ENCODE measurements at regions not wholly inside any gene's neighbourhood (a gene's known extent, or its start where the extent isn't known, plus 50 kb on each side); places are given as distances from the start of the nearest gene placed in this dataset.
"Not testable (repeated sequence)": the region's sequence is repeated elsewhere in the genome, so short reads cannot be mapped to it uniquely, and the experiment has no call there.

GRCh38 chr5:74396913-74397622 lies 243.5 kb downstream of the ENC1 start:
- no peak for DNase-seq

DNA sequence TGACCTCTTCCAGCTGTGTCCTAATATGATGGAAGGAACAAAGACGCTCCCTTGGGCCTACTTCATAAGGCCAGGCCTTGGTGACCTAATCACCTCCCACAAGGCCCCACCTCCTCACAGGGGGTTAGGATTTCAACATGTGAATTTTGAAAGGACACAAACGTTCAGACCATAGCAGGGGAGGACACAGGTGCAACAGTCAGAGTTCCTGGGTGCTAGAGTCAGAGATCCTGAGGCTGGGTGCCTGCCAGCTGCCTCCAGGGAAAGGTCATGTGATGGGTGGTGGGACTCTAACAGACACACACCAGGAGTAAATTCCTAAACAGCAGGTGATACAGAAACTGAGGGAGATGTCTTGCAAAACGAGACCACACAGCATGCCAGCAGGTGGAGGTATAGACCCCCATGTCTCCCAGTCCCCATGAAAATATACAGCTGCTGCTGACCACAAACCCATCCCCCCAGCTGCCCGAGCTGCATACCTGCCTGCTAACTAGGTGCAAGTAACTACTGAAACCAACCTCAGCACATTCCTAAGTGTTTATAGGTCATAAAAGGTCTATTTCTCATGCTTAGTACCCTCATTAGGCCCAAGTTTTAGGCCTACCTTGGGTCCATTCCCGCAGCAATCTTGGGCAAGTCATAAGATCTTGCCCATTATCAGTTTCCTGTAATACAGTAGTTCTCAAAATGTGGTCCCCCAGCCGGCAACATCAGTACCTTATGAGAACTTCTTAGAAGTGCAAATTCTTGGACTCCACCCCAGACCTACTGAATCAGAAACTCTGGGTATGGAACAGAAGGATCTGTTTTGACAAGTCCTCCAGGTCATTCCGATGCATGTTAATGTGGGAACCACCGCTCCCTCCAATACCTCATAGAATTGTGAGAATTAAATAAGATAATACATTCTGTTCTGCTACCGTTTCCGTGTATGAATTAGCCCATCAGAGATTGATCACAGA lies 245.3 kb downstream of the ENC1 start:
- no peak for DNase-seq

DNA sequence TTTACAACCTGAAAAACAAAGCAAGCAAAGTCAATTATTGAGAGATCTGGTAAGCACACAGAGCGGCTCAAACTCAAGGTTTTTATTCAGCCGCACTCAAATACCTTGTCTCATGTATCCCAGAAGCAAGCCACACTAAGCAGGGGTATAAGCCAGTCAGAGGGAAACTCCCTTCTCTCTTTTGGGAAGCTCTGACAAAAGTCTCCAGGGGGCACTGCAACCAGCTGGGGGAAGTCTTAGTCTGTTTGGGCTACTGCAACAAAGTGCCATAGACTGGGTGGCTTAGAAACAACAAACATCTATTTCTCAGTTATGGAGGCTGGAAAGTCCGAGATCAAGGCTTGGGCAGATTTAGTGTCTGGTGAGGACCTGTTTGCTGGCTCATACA lies 246.0 kb downstream of the ENC1 start:
- DNase-seq = no peak

- no peak for DNase-seq
These were observed 246.6 kb downstream of the ENC1 start for GRCh38 chr5:74393943-74394342.

GRCh38 chr5:74392711-74393351 lies 247.7 kb downstream of the ENC1 start:
- DNase-seq = no peak

DNA sequence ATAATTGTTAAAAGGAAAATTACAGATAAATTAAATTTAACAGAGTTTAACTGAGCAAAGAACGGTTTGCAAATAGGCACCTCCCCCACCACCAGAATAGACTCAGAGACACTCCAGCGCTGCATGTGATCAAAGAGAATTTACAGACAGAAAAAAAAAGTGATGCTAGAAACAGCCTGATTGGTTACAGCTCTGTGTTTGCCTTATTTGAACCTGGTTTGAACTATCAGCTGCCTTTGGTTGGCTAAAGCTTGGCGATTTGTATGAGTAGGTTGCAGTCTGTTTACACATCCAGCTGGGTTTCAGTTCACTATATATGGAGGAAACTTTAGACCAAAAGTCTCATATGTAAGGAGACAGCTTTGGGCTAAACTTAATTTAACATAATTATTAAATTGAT lies 249.1 kb downstream of the ENC1 start:
- no peak for DNase-seq

DNA sequence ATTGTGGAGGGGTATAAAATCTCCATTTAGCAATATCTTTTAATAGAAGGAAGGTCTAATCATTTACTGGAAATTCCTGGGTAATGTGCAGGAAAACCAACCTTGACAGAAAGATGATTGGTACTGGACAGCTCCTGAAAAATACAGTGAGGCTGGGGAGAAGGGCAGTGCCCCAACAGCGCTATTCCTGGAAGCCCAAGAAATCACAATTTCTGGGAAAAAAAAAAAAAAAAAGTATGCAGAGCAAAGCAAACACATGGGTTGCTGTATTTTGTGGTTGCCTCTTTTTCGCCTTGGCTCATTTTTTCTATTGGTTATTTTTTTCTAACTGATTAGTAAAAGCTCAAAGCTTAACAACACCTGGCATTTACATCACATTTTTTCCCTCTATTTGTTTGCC lies 249.7 kb downstream of the ENC1 start:
- no peak for DNase-seq

- no peak for DNase-seq
These were observed 250.3 kb downstream of the ENC1 start for GRCh38 chr5:74390306-74390637.

DNA sequence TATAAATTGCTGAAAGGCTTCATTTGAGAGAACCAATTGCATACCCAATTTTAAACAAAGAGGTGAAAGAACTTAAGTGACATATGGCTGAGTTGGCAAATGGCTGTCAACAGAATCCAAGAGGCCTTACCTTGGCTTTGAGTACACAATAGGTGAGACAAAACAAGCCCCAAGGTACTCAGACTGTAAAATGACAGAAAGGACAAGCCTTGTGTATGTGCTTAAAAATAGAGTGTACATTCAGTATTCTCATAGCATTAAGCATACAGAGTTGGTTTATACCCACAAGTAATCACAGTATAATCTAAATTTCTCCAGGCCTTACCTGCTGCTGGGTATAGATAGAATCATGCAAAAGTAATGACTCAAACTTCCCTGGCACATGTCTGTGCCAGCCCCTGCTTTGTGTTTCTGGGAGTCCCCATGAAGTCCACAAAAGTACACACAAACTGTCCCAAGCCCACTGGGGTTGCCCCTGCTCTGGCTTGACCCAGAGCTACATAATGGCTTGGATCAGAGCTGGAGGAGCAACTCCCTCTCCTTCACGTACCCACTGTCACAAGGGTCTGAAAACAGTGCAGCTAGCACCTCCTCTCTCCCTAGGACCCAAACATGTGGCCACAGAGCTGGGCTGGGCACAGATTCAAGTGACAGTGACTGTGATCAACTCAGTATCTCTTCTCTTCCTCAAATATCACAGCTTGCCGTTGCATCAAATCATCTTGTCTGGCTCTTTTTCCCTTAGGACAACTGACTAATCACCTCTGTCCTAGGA lies 250.8 kb downstream of the ENC1 start:
- no peak for DNase-seq

DNA sequence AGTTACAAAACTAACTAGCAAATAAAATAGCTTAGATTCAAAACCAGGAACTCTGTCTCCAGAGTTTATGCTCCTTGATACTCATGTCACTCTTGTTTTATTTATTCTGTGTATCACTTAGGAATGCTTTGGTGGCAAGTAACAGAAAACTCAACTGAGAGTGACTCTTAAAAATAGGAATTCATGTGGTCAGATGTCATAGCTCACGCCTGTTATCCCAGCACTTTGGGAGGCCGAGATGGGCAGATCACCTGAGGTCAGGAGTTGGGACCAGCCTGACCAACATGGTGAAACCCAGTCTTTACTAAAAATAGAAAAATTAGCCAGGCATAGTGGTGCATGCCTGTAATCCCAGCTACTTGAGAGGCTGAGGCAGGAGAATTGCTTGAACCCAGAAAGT lies 252.1 kb downstream of the ENC1 start:
- DNase-seq = not testable (repeated sequence)

DNA sequence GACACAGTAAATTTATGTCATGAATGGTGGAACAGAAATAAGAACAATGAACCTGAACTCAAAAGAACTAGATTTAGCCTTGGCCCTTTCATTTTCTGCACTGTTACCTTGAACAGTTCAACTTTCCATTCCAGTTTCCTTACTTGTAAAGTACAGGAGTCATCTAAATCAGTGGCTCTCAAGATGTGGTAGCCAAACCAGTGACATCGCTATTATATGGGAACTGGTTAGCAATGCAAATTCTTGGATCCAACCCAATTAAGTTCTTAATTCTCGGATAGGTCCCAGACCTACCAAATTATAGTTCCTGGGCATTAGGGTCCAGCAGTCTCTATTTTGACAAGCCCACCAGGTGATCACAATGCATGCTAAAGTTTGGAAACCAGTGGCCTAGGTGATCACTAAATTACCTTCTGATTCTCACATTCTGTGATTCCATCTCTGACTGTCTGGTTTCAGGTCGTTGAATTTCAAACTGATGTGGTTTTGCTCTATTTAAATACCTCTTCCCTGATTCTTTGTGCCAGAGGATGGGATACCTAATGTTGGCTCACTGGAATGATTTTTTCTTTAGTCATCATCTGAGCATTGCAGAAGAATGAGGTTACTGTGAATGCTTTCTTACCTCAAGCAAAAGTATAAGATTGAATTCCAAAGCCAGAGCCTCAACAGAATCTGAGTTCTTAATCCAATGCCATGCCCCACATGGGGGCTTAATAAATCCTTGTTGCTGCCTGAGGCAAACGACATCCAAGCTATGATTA lies 253.8 kb downstream of the ENC1 start:
- no peak for DNase-seq

GRCh38 chr5:74384851-74385250 lies 255.7 kb downstream of the ENC1 start:
- DNase-seq = no peak

DNA sequence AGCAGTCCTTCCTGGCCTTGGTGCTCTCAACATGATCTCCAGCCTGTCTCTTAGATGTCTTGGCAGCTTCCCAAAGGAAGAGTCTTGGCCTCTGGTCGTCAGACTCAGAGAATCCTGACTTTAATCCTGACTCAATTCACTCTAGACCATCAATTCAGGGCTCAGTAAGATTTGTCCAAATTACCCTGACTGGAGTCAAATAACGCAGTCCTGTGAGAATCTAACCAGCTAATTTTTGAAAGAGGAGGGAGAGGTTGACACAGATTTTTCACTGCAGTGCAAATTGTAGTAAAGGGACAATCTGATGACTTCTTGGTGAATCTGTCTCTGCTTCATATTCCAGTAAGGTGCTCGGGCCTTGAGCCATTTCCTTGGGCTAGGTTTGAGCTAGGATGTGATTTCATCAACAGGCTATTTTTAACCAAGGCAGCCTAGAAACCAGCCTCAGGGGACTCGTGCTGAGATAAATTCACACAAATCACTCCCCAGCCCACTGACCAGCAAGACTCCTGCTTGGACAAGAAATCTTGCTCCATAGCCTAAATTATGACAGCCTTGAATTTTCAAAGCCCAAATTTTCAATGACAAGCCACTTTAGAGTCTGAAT lies 257.4 kb downstream of the ENC1 start:
- DNase-seq = no peak

DNA sequence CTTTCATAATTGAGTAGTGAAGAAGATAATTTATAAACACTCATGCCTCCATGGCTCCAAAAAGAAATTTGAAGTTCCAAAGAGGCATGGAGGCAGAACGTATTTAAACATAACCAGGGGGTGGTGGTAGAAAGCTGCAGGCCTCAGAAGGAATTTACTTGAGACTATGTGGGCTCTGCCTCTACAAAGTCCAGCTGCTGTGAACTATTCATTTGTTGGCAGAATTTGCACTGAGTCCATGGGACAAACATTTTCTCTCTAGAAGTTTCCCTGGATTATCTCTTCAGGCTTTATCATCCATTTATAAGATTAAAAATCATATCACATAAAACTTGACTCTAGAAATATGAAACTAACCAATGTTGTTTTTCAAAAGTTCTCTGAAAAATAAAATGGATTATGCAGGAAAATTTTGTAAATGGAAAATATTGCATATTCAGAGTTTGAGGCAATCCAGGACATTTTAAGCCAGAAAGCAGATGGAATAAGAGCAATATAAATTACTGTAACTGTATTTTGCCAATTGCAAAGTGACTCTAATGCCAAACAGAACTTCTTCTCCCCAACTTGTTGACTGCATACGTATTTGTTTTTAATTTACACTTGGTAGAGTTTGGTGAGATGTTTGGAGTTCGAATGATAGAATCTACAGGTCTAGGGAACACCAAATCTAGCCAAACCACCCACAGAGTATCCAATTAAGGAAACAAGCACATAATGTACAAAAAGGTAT lies 258.2 kb downstream of the ENC1 start:
- no peak for DNase-seq

- DNase-seq = no peak
These were observed 260.3 kb downstream of the ENC1 start for GRCh38 chr5:74380193-74380592.

DNA sequence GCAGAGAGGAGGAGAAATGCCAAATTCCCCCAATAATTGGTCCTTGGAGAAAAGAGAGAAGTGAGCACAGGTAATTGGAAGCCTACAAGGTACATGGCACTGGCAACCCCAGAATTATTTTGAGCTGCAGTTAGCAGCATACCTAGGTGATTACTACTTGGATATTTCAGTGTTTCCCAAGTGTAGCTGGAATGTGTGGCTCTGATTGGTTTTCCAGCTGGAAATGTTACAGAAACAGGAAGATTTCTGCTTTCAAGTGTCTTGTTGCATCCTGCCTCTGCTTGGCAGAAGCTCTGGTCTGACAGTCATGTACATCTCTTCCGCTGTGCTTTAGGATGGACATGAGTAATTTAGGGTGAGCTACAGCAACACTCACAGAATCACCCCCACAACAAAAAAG lies 262.1 kb downstream of the ENC1 start:
- DNase-seq = no peak

DNA sequence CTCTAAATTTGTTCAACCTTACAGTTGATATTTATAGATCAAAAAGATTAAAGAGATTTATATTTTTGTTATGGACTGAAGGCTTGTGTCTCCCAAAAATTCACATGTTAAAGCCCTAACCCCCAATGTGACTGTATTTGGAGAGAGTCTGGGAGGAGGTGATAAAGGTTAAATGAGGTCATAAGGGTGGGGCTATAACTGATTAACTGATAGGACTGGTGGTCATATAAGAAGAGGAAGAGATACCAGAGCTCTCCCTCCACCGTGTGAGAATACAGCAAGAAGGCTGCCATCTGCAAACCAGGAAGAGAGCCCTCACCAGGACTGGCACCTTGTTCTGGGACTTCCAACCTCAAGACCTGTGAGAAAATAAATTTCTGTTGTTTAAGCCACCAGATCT lies 264.3 kb downstream of the ENC1 start:
- DNase-seq = no peak

GRCh38 chr5:74375271-74375670 lies 265.3 kb downstream of the ENC1 start:
- no peak for DNase-seq

DNA sequence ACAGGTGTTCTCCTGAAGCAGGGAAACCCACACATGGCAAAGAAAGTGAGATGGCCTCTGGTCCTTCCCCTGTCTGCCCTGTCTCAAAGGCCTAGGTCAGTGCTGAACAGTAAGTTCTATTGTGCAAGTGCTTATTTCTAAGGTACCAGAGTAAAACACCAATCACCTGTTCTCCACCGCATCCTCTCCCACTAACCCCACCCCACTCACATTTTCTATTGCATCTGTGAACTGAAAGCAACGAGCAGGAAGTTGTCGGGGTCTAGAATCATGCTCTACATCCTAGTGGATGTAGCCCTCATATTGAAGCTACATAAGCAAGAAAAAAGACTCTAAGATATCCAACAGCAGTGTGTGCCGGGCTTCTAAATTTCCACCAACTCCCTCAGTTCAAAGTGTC lies 265.9 kb downstream of the ENC1 start:
- DNase-seq = no peak

DNA sequence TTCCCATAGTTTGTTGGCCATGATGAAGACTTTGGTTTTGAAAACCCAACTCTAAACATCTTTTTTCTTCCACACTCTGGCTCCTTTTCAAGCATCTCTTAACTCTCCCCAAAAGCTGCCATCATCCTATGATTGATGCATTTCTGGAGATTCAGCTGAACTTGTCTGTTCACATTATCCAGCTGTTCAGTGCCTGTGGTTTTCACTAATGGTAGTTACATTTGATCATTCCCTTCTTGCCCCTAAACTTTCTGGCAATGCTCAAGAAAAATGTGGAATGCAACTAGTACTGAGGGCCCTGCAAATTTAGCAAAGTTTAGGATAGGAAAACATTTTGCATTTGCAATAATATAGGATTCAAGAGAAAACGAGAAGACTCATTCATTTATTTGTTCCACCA lies 267.5 kb downstream of the ENC1 start:
- DNase-seq = no peak

DNA sequence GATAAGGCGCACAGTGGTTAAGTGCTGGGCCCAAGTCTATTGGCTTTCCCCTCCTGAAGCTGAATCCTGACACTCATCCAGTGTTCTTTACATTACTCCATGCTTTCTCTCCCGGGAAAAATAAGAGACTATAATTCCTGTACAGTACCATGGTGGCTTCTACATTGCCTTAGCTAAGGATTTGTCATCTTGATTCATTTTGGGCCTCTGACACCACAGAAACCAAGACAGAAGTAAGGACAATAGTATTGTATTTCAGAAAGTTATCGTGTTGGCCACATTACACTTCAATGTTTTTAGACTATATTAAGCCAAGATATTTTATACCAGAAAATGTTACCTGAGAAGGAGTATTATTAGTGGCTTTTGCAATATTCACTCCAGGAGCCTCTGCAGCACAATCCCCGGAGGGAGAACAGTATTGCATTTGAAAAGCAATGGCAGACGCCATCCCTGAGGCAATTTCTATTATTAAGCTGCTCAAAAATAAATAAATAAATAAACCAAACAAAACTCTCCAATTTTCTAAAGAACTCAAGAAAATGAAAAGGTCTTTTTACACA lies 267.9 kb downstream of the ENC1 start:
- DNase-seq = no peak

Measured in stimulated activated CD4-positive, alpha-beta T cell treated with anti-CD3 and anti-CD28 coated beads, Interleukin-4, amount 100 ng/mL, for 1 hour (primary cell).